HG03558 (cell line): ENCODE measurements at regions not wholly inside any gene's neighbourhood (a gene's known extent, or its start where the extent isn't known, plus 50 kb on each side); places are given as distances from the start of the nearest gene placed in this dataset.

Source experiments
- ATAC-seq: cut with Tn5 transposase; IDR thresholded peaks from one replicate; pipeline ENCODE4 v1.9.1; 2021; ENCODE audit warnings: moderate number of reproducible peaks; ENCODE audit not compliant: unreplicated experiment; ENCODE audit errors: extremely low read depth

GRCh38 chr13:39100996-39101738, 62.9 kb downstream of the NHLRC3 start:
- ATAC-seq: no peak

- ATAC-seq: no peak
These were observed 64.8 kb downstream of the NHLRC3 start for GRCh38 chr13:39102981-39103490.

- ATAC-seq: no peak
These were observed 66.9 kb downstream of the NHLRC3 start for GRCh38 chr13:39105110-39105509.

DNA sequence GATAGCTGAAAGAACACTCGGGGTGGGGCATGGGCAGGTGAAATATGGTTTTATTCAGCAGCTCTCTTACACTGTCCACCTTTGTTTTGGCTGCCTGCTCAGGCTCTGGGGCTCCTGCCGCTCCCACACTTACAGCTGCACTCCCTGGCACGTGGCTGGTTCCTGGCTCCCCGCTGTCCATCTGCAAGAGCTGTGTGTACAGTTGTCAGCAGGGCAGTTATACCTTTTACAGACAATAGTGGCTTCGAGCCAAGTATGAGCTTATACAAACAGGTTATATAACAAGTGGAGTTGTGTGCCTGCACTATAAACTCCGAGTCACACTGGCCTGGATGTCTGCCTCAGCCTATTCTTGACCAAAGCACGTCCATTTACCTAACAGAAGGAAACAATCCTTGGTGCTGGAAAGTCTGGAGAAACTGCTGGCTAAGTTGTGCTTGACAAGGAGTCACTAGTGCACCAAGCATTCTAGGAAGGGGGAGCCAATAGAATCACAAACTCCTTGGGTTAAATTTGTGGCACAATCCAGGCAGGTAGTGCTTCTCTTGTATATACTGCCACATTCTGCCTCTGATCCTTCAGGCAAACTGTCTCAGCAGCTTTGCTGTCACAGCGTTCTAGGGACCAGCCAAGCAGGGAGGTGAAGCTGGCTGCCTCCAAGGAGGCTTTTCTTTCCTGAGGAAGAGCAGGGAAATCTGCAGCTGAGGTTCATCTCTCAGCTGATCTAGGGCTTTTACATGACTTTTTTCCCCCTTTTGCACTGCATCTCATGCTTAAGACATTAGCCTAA, 68.2 kb downstream of the NHLRC3 start:
- no peak for ATAC-seq

GRCh38 chr13:39107561-39107960, 69.3 kb downstream of the NHLRC3 start:
- ATAC-seq: no peak

GRCh38 chr13:39108783-39109182, 70.5 kb downstream of the NHLRC3 start:
- ATAC-seq: no peak

- ATAC-seq: no peak
These were observed 72.4 kb downstream of the NHLRC3 start for GRCh38 chr13:39110518-39111097.

DNA sequence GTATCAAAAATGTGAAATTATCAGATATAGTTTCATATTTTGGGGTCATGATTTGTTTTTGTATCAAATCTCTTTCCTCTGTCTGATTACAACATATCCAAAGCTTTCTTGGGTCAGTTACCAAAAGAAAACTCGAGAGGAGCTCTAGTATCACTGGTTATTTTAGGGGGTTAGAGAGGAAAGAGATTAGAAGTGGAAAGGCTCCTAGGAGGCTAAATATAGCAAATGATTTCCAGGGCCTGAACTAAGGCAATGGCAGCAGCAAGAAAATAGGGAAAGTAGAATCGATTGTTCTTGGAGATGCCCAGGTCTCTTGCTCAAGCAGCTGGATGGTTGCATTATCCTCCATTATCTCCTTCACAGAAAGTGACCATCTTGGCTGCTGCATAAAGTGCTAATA, 72.9 kb downstream of the NHLRC3 start:
- ATAC-seq: no peak

GRCh38 chr13:39119422-39119821, 81.2 kb downstream of the NHLRC3 start:
- no peak for ATAC-seq

GRCh38 chr13:39123578-39123977, 85.3 kb downstream of the NHLRC3 start:
- ATAC-seq: no peak

- no peak for ATAC-seq
These were observed 91.0 kb downstream of the NHLRC3 start for GRCh38 chr13:39129213-39129612.

GRCh38 chr13:39130301-39130700, 92.0 kb downstream of the NHLRC3 start:
- ATAC-seq: no peak

DNA sequence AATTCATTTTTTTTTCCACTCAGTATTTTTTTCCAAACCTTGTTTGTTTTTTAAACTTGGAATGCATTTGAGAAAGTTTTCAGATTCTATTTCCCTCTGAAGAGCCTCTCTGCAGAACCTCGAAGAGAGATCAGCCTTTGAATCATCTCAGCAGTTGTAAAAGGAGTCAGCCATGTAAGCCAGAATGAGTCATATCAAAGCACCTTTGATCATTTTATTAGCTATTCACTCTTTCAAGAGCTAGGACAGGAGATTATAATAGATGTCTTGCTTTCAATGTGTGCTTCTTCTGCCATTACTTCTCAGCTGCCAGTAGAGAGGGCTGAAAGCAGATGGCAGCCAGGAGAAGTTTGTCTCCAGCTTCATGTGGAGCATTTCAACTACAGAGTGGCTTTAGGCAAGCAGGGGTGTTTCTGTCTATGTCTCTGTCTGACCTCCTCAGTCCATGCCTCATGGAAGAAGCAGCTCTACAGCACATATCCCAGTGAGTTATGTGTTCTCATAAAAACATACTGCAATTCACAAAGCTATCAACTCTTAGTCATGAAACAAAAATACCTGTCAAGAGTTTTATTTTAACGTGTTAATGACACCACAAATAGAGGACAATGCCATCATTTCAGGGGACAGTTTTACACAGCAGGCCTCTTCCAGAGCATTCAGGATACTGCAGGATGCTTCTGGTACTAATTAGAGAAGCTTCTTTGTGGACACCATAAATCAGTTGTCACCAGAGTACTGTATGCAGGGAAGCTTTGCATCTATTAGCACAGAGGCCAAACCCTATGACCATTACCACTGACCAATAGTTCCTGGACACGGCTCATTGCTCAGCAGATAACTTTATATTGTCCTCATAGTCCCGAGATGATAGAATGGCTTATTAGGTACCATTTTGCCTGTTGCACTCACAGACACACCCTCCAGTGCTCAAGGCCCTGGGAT, 94.3 kb downstream of the NHLRC3 start:
- ATAC-seq: no peak

GRCh38 chr13:39133781-39134180, 95.5 kb downstream of the NHLRC3 start:
- no peak for ATAC-seq

DNA sequence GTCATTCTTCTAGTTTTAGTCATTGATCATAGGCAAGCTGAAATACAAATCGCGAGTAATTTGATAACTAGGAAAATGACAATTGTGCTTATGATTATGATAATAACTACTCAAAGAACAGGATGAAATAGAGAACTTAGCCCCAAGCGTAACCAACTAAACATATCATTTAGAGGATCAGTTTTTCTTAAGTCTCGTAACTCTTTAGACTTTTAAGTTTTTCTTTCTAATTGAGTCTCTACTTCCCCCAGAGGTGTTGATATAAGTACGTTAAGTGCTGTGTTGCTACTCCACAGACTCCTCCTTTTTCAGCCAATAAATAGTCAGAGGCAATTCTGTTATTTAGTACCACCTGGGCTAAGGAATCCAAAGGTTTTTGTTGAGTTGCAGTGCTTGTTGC, 96.3 kb downstream of the NHLRC3 start:
- no peak for ATAC-seq

- ATAC-seq: no peak
These were observed 106.1 kb downstream of the NHLRC3 start for GRCh38 chr13:39144391-39144790.

GRCh38 chr13:39144941-39145533, 106.8 kb downstream of the NHLRC3 start:
- no peak for ATAC-seq

DNA sequence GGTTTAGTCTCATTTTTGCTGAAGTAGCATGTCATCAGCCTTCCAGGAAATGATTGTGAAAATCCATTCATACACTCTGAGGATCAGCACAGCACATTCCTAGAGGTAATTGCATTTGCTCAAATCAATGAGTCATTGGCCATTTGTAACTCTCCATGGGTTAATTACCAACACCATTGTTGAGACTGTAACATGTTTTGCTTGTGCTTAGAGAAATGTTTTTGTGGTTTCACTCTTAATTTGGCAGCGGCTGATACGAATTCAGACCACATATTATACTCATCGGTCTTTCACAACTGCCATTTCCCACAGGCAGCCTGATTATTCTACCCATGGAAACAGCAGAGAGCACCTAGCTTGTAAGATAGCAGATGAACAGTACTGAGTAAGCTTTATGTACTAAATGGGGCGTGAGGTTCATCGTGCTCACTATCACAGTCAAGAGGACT, 110.3 kb downstream of the NHLRC3 start:
- no peak for ATAC-seq

DNA sequence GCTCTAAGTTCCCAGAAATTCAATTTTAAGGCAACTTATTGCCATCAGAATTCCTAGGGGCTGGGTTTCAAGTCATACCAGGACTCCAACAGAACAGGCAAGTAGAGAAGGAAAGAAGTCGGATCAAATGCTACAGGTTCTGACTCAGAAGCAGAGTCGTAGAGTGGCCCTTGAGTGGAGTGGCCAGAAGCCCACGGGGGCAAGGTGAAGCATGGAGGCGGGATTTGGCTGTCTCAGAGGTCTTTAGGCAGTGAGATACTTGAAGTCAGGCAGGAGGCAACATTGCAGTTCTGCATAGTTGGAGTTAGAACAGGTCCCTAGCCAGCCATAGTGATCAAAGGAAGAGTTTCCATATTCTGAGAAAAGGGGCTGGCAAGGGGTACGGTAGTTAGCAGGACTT, 111.6 kb downstream of the NHLRC3 start:
- no peak for ATAC-seq

DNA sequence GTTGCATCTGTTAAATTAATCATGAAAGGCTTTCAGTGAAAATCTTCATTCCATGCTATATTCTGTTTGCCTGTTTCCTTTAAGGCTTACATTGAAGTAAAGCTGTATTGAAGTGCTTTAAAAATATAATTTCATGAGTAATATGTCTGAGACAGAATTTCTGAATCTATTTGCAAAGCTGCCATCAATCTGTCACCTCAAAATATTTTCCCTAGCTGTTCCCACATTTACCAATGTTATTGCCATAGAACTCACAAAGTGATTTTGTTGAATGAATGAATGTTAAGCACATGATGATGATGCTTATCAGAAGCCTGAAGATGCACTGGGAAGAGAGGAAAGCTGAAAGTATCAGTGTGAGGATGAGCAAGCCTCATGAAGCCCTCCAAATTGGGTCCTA, 115.8 kb downstream of the NHLRC3 start:
- no peak for ATAC-seq
